CD4-positive, CD25-positive, alpha-beta regulatory T cell (primary cell): ENCODE measurements at regions not wholly inside any gene's neighbourhood (a gene's known extent, or its start where the extent isn't known, plus 50 kb on each side); places are given as distances from the start of the nearest gene placed in this dataset.

ENCODE experiments used
- ATAC-seq, 2 donors: fragments of 150-1000 bp; cut with Tn5 transposase; one replicate each; pipeline ENCODE4 v1.10.0; 2021; ENCODE audit warnings: low read depth in 2 of 2, moderate number of reproducible peaks in 2 of 2, moderate library complexity in 1 of 2
- DNase-seq, 3 donors: peaks; one replicate each; pipeline versions ENCODE4 v3.0.0 to v3.0.0-alpha.2; 2012 to 2022; ENCODE audit warnings: mixed read lengths in 1 of 3
- H3K27ac ChIP-seq: one replicate; pipeline ENCODE4 v1.7.0; 2013; ENCODE audit warnings: mild to moderate bottlenecking, low read length; ENCODE audit not compliant: insufficient read depth, poor library complexity, severe bottlenecking
- H3K27me3 ChIP-seq: one replicate; pipeline ENCODE4 v1.7.0; 2013; ENCODE audit warnings: low read length; ENCODE audit not compliant: control insufficient read depth, insufficient read depth
- H3K36me3 ChIP-seq: one replicate; pipeline ENCODE4 v1.7.0; 2013; ENCODE audit warnings: mild to moderate bottlenecking, low read length, moderate library complexity; ENCODE audit not compliant: control insufficient read depth, insufficient read depth
- H3K4me1 ChIP-seq: 2 replicates; pipeline ENCODE4 v1.7.0; 2013; ENCODE audit warnings: mild to moderate bottlenecking, low read length; ENCODE audit not compliant: insufficient read depth, control insufficient read depth, poor library complexity, severe bottlenecking
- H3K4me3 ChIP-seq: one replicate; pipeline ENCODE4 v1.7.0; 2013; ENCODE audit warnings: low read depth, mild to moderate bottlenecking, low read length, moderate library complexity
- H3K9me3 ChIP-seq, 2 experiments: 1 replicate in 1 of 2; 2 replicates in 1 of 2; pipeline ENCODE4 v1.7.0; 2013; ENCODE audit warnings: low read length in 2 of 2, mild to moderate bottlenecking in 1 of 2, moderate library complexity in 1 of 2; ENCODE audit not compliant: control insufficient read depth in 2 of 2
- H3K27ac Mint-ChIP-seq, 3 donors: one replicate each; pipeline ENCODE4 v1.8.0; 2020 to 2022; ENCODE audit warnings: mild to moderate bottlenecking in 3 of 3, mixed read lengths in 3 of 3, moderate library complexity in 2 of 3
- H3K27me3 Mint-ChIP-seq: one replicate; pipeline ENCODE4 v1.8.0; 2022; ENCODE audit warnings: mild to moderate bottlenecking, mixed read lengths
- H3K36me3 Mint-ChIP-seq: one replicate; pipeline ENCODE4 v1.8.0; 2020; ENCODE audit warnings: mixed read lengths
- H3K4me1 Mint-ChIP-seq, 4 donors: one replicate each; pipeline ENCODE4 v1.8.0; 2020 to 2022; ENCODE audit warnings: mixed read lengths in 4 of 4, mild to moderate bottlenecking in 1 of 4
- H3K4me3 Mint-ChIP-seq, 4 donors: one replicate each; pipeline ENCODE4 v1.8.0; 2020 to 2022; ENCODE audit warnings: mild to moderate bottlenecking in 4 of 4, mixed read lengths in 4 of 4, moderate library complexity in 3 of 4
- H3K9me3 Mint-ChIP-seq, 7 donors: one replicate each; pipeline ENCODE4 v1.8.0; 2020 to 2022; ENCODE audit warnings: mixed read lengths in 7 of 7, mild to moderate bottlenecking in 3 of 7, moderate library complexity in 2 of 7

GRCh38 chr3:176904506-176904905 is 292.8 kb downstream of the TBL1XR1 start:
- Mint-ChIP-seq H3K27ac (no peak overlapping the region), H3K27me3 (no peaks in the 10 kb centered on the region), H3K9me3 (peaks cover 0 to 3% (median 0%) of the 10 kb centered on the region in 7 donors), H3K36me3 (no peaks in the 10 kb centered on the region), H3K4me3 (no peak overlapping the region), H3K4me1 (no peaks in the 10 kb centered on the region)
- ATAC-seq (no peak), DNase-seq (no peak)
- H3K27ac ChIP-seq, result no peak overlapping the region
- H3K4me1 ChIP-seq, result no peaks in the 10 kb centered on the region
- no peaks in the 10 kb centered on the region for H3K36me3 ChIP-seq
- peaks cover 7% of the 10 kb centered on the region for H3K27me3 ChIP-seq
- no peaks in the 10 kb centered on the region for H3K9me3 ChIP-seq
- no peak overlapping the region for H3K4me3 ChIP-seq

GRCh38 chr3:176896640-176897039 is 300.6 kb downstream of the TBL1XR1 start:
- peaks cover 2% of the 10 kb centered on the region for H3K27me3 ChIP-seq
- Mint-ChIP-seq H3K4me1 (no peaks in the 10 kb centered on the region), H3K36me3 (no peaks in the 10 kb centered on the region), H3K27ac (no peak overlapping the region), H3K27me3 (peaks cover 5% of the 10 kb centered on the region), H3K9me3 (peaks cover 0 to 5% (median 2%) of the 10 kb centered on the region in 7 donors), H3K4me3 (no peak overlapping the region)
- no peaks in the 10 kb centered on the region for H3K9me3 ChIP-seq
- H3K36me3 ChIP-seq, result no peaks in the 10 kb centered on the region
- H3K4me1 ChIP-seq, result no peaks in the 10 kb centered on the region
- H3K4me3 ChIP-seq, result no peak overlapping the region
- DNase-seq, result no peak
- ATAC-seq, result no peak
- H3K27ac ChIP-seq, result no peak overlapping the region

GRCh38 chr3:176896165-176896564 is 301.1 kb downstream of the TBL1XR1 start:
- Mint-ChIP-seq H3K36me3 (no peaks in the 10 kb centered on the region), H3K4me1 (no peaks in the 10 kb centered on the region), H3K27ac (no peak overlapping the region), H3K4me3 (no peak overlapping the region), H3K9me3 (peaks cover 0 to 5% (median 2%) of the 10 kb centered on the region in 7 donors), H3K27me3 (peaks cover 5% of the 10 kb centered on the region)
- no peaks in the 10 kb centered on the region for H3K36me3 ChIP-seq
- DNase-seq (no peak), ATAC-seq (no peak)
- no peaks in the 10 kb centered on the region for H3K9me3 ChIP-seq
- no peak overlapping the region for H3K27ac ChIP-seq
- H3K4me1 ChIP-seq, result no peaks in the 10 kb centered on the region
- peaks cover 2% of the 10 kb centered on the region for H3K27me3 ChIP-seq
- no peak overlapping the region for H3K4me3 ChIP-seq

GRCh38 chr3:176879710-176880109 is 317.6 kb downstream of the TBL1XR1 start:
- H3K9me3 ChIP-seq, result peaks cover 0 to 3% of the 10 kb centered on the region in 2 experiments
- H3K4me1 Mint-ChIP-seq, result no peaks in the 10 kb centered on the region
- no peak overlapping the region for H3K27ac ChIP-seq
- peak overlapping the region in 1 of 3 donors; percentile 54 for H3K27ac Mint-ChIP-seq
- H3K36me3 ChIP-seq, result no peaks in the 10 kb centered on the region
- H3K9me3 Mint-ChIP-seq, result peaks cover 3 to 15% (median 5%) of the 10 kb centered on the region in 7 donors
- H3K4me3 ChIP-seq, result no peak overlapping the region
- ATAC-seq, result no peak
- no peak for DNase-seq
- H3K4me1 ChIP-seq, result no peaks in the 10 kb centered on the region
- peaks cover 6% of the 10 kb centered on the region for H3K36me3 Mint-ChIP-seq
- no peak overlapping the region for H3K4me3 Mint-ChIP-seq
- no peaks in the 10 kb centered on the region for H3K27me3 ChIP-seq
- H3K27me3 Mint-ChIP-seq, result no peaks in the 10 kb centered on the region

GRCh38 chr3:176873261-176873660 is 324.0 kb downstream of the TBL1XR1 start:
- Mint-ChIP-seq H3K36me3 (no peaks in the 10 kb centered on the region), H3K27ac (no peak overlapping the region), H3K4me3 (no peak overlapping the region), H3K9me3 (peaks cover 0 to 12% (median 1%) of the 10 kb centered on the region in 7 donors), H3K4me1 (peaks cover 0 to 9% (median 6%) of the 10 kb centered on the region in 4 donors), H3K27me3 (no peaks in the 10 kb centered on the region)
- Histone ChIP-seq H3K27ac (no peak overlapping the region), H3K4me3 (no peak overlapping the region), H3K36me3 (no peaks in the 10 kb centered on the region), H3K27me3 (no peaks in the 10 kb centered on the region), H3K4me1 (no peaks in the 10 kb centered on the region), H3K9me3 (no peaks in the 10 kb centered on the region)
- DNase-seq (no peak), ATAC-seq (no peak)

GRCh38 chr3:176872771-176873209 is 324.5 kb downstream of the TBL1XR1 start:
- no peaks in the 10 kb centered on the region for H3K27me3 Mint-ChIP-seq
- H3K4me3 Mint-ChIP-seq, result no peak overlapping the region
- Histone ChIP-seq H3K36me3 (no peaks in the 10 kb centered on the region), H3K27me3 (no peaks in the 10 kb centered on the region), H3K9me3 (no peaks in the 10 kb centered on the region), H3K4me1 (no peaks in the 10 kb centered on the region), H3K4me3 (no peak overlapping the region), H3K27ac (no peak overlapping the region)
- H3K9me3 Mint-ChIP-seq, result peaks cover 0 to 12% (median 1%) of the 10 kb centered on the region in 7 donors
- H3K4me1 Mint-ChIP-seq, result peaks cover 0 to 9% (median 6%) of the 10 kb centered on the region in 4 donors
- ATAC-seq (peak; percentile 57 to 60), DNase-seq (peak; percentile 15 to 70 (median 45))
- H3K27ac Mint-ChIP-seq, result peak overlapping the region in 1 of 3 donors; percentile 16
- no peaks in the 10 kb centered on the region for H3K36me3 Mint-ChIP-seq

GRCh38 chr3:176870451-176870850 is 326.8 kb downstream of the TBL1XR1 start:
- ATAC-seq, result no peak
- no peak for DNase-seq

More at GRCh38 chr3:176870451-176870850, 326.8 kb downstream of the TBL1XR1 start:
- H3K9me3 Mint-ChIP-seq, result peaks cover 0 to 15% (median 0%) of the 10 kb centered on the region in 7 donors
- no peak overlapping the region for H3K27ac ChIP-seq
- H3K27me3 ChIP-seq, result no peaks in the 10 kb centered on the region
- peaks cover 0 to 9% (median 6%) of the 10 kb centered on the region in 4 donors for H3K4me1 Mint-ChIP-seq
- H3K36me3 Mint-ChIP-seq, result no peaks in the 10 kb centered on the region
- no peak overlapping the region for H3K4me3 ChIP-seq
- H3K4me1 ChIP-seq, result no peaks in the 10 kb centered on the region
- no peaks in the 10 kb centered on the region for H3K27me3 Mint-ChIP-seq
- peak overlapping the region in 1 of 3 donors; percentile 75 for H3K27ac Mint-ChIP-seq
- H3K4me3 Mint-ChIP-seq, result no peak overlapping the region
- no peaks in the 10 kb centered on the region for H3K36me3 ChIP-seq
- H3K9me3 ChIP-seq, result no peaks in the 10 kb centered on the region
